Nephron progenitor cell (in vitro differentiated cells): ENCODE measurements at regions not wholly inside any gene's neighbourhood (a gene's known extent, or its start where the extent isn't known, plus 50 kb on each side); places are given as distances from the start of the nearest gene placed in this dataset.

Experiments
- DNase-seq: peaks from one replicate; pipeline ENCODE4 v3.0.0; 2021
- H3K27ac Mint-ChIP-seq: 2 replicates; pipeline ENCODE4 v1.8.0; 2021; ENCODE audit warnings: mild to moderate bottlenecking, moderate library complexity, mixed read lengths
- H3K27me3 Mint-ChIP-seq: 2 replicates; pipeline ENCODE4 v1.8.0; 2021; ENCODE audit warnings: mild to moderate bottlenecking, low read depth, mixed read lengths; ENCODE audit not compliant: poor library complexity
- H3K36me3 Mint-ChIP-seq: 2 replicates; pipeline ENCODE4 v1.8.0; 2021; ENCODE audit warnings: low read depth, mixed read lengths
- H3K4me1 Mint-ChIP-seq: 2 replicates; pipeline ENCODE4 v1.8.0; 2021; ENCODE audit warnings: mixed read lengths
- H3K4me3 Mint-ChIP-seq: 2 replicates; pipeline ENCODE4 v1.8.0; 2021; ENCODE audit warnings: mild to moderate bottlenecking, moderate library complexity, mixed read lengths
- H3K9me3 Mint-ChIP-seq: 2 replicates; pipeline ENCODE4 v1.8.0; 2021; ENCODE audit warnings: mild to moderate bottlenecking, moderate library complexity, mixed read lengths
- TF ChIP-seq, protein P1 (sequence below): fragments of 200-600 bp; sonication (generic); IDR thresholded peaks from 2 replicates; pipeline ENCODE4 v1.5.0; 2021; ENCODE audit warnings: antibody characterized with exemption

DNA sequence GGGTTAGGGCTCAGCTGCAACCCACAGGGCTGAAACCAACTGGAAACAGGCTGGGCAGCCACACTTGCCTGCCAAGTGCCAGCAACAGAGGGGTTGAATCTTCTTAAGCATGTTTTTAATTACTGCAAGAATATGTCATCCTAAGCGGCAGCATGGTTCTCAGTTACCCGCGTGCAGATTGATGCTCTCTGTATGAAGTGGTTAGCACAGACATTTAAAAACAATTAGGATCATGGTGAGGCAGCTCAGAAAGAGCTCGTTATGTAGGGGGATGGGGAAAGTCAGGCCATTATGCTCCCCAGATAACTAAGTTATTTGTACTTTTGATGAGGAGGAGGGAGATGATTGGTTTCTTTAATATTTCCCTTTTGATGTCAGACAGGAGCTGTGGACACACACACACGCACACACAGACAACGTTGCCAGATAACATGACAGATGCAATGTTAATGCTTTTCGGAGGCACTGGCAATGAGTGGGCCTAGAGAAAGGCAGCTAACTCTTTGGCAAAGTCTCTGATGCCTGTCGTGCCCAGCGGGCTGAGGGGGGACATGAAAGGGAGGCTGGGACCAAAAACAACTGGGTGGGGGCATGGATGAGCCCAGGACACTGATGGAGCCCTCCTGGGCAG lies 389.7 kb downstream of the NXPE2 start:
- DNase-seq: no peak
- Mint-ChIP-seq H3K27ac (peak overlapping the region; percentile 16), H3K4me3 (no peak overlapping the region), H3K27me3 (peaks cover 8% of the 10 kb centered on the region), H3K4me1 (peaks cover 45% of the 10 kb centered on the region), H3K9me3 (no peaks in the 10 kb centered on the region), H3K36me3 (no peaks in the 10 kb centered on the region)
- TF ChIP-seq, protein P1, sequence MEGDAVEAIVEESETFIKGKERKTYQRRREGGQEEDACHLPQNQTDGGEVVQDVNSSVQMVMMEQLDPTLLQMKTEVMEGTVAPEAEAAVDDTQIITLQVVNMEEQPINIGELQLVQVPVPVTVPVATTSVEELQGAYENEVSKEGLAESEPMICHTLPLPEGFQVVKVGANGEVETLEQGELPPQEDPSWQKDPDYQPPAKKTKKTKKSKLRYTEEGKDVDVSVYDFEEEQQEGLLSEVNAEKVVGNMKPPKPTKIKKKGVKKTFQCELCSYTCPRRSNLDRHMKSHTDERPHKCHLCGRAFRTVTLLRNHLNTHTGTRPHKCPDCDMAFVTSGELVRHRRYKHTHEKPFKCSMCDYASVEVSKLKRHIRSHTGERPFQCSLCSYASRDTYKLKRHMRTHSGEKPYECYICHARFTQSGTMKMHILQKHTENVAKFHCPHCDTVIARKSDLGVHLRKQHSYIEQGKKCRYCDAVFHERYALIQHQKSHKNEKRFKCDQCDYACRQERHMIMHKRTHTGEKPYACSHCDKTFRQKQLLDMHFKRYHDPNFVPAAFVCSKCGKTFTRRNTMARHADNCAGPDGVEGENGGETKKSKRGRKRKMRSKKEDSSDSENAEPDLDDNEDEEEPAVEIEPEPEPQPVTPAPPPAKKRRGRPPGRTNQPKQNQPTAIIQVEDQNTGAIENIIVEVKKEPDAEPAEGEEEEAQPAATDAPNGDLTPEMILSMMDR: no peak

DNA sequence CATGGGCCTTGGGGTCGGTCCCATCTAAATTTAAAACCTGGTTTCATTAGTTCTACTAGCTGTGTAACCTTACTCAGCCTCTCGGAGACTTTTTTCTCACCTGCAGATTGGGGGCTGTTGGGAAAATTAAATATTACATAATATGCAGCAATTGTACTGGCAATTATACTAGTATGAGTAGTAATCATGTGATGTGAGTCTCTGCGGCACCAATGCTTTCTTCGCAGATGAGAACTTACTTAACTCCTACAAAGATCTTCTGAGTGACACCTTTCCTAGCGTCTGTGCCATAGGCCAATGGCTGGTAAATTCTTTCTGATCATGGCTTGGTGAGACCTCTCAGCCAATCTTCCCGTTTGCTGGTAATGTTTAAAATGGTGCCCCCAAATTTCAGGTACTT lies 391.3 kb downstream of the NXPE2 start:
- Mint-ChIP-seq H3K27ac (no peak overlapping the region), H3K4me1 (peaks cover 59% of the 10 kb centered on the region), H3K4me3 (no peak overlapping the region), H3K27me3 (no peaks in the 10 kb centered on the region), H3K36me3 (no peaks in the 10 kb centered on the region), H3K9me3 (no peaks in the 10 kb centered on the region)
- no peak for DNase-seq
- TF ChIP-seq, protein P1: no peak

DNA sequence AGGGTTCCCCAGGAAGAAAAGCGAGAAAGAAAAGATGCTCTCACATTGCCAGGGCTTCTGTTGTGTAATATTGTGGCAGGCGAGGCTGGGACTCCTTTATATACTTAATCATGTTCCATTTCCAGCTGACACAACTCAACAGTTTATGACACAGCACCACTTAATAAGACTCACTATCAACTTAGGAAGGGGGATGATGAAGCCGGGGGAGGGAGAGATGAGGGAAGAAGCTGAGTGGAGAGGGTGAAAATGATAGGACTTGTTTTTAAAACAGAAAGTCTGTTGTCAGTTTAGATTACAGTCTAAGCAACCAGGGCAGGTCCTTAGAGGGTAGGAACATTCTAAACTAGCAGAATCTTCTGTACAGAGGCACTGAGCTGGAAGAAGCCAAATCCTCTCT lies 397.0 kb downstream of the NXPE2 start:
- no peak for DNase-seq
- H3K4me3 Mint-ChIP-seq: no peak overlapping the region
- TF ChIP-seq, protein P1: no peak
- peaks cover 52% of the 10 kb centered on the region for H3K4me1 Mint-ChIP-seq
- no peaks in the 10 kb centered on the region for H3K36me3 Mint-ChIP-seq
- H3K9me3 Mint-ChIP-seq: no peaks in the 10 kb centered on the region
- H3K27me3 Mint-ChIP-seq: peaks cover 32% of the 10 kb centered on the region
- H3K27ac Mint-ChIP-seq: no peak overlapping the region

DNA sequence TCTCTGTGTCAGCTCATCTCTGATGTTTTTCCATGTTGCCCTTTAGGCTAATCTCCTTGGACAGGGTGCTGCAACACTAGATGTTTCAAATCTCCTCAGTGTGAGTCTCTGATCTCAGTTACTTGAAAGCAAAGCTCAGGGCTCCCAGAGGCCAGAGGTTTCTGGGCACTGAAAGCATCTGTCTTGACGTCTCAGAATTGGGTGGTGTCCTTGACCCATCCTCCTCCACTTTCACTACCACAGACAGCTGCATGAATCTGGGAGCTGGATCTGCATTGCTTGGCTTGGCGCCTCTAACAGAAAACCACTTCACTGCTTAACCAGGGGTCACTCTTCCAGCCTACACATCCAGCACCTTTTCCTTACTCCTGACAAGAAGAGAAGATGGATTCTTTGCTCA lies 399.4 kb downstream of the NXPE2 start:
- TF ChIP-seq, protein P1: no peak
- Mint-ChIP-seq H3K4me1 (peaks cover 43% of the 10 kb centered on the region), H3K9me3 (no peaks in the 10 kb centered on the region), H3K27ac (no peak overlapping the region), H3K27me3 (peaks cover 47% of the 10 kb centered on the region), H3K36me3 (no peaks in the 10 kb centered on the region), H3K4me3 (no peak overlapping the region)
- DNase-seq: no peak

DNA sequence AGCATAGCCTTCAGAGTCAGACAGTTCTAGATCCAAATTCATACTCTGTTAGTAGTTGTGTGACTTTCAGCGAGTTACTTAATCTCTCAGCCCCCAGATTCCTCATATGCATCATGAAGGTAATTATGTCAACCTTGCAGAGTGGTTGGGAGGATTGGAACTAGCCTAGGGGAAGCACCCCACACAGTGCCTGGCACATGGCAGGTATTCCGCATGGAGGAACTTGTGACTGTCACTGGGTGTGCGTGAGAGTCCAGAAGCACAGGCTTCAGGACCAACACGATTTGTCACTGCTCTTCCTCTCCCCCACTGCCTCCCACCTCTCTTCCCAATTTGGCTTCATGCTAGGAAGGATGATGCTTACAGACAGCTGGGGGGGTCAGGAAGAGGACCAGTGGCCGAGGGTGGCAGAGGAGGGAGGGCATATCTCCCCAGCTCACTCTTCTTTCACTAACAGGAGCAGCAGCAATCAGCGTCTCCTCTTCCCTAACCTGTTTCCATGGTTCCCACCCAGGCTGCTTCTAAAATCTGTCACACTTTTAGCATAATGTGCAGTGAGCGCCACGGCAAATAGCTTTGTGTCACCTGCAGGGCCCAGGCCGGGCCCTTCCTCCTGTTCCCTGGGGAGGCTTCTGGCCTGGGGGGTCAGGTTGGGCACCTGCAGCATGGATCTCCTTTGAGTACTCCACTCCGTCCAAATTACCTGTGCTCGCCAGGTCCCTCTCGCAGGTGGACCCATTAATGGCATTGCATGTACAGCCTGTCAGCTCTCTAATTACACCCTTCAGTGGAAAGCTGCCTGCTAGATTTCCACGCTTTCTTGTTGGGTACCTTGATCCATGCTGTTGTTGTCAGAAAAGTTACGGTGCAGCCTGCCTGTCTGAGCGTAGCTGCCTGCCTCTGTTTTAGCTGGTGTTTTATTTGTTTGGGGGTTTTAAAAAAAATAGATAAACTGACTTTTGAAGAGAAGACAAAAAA lies 400.4 kb downstream of the NXPE2 start:
- Mint-ChIP-seq H3K27ac (no peak overlapping the region), H3K9me3 (no peaks in the 10 kb centered on the region), H3K27me3 (peaks cover 47% of the 10 kb centered on the region), H3K36me3 (no peaks in the 10 kb centered on the region), H3K4me1 (peaks cover 41% of the 10 kb centered on the region), H3K4me3 (no peak overlapping the region)
- DNase-seq: no peak
- TF ChIP-seq, protein P1: no peak
